LNCaP clone FGC (cell line): ENCODE measurements at regions not wholly inside any gene's neighbourhood (a gene's known extent, or its start where the extent isn't known, plus 50 kb on each side); places are given as distances from the start of the nearest gene placed in this dataset.

Source experiments
- DNase-seq: peaks from one replicate; pipeline ENCODE4 v3.0.0-alpha.2; 2011; ENCODE audit warnings: low read depth
- H3K4me3 ChIP-seq: 2 replicates; pipeline ENCODE4 v1.5.1; 2011; ENCODE audit warnings: mild to moderate bottlenecking, low read depth, low read length, control low read depth
- CTCF ChIP-seq: IDR thresholded peaks from 2 replicates; pipeline ENCODE4 v1.5.1; 2012; ENCODE audit warnings: mild to moderate bottlenecking; ENCODE audit not compliant: control insufficient read depth, insufficient read depth; ENCODE audit errors: extremely low read depth

- TF ChIP-seq CTCF, result no peak
- H3K4me3 ChIP-seq, result no peak overlapping the region
- DNase-seq, result no peak
Measured at GRCh38 chr3:158991146-158991705, 189.4 kb downstream of the MFSD1 start.

GRCh38 chr3:158992463-158992862, 190.6 kb downstream of the MFSD1 start:
- no peak for TF ChIP-seq CTCF

GRCh38 chr3:158994386-158994785, 192.5 kb downstream of the MFSD1 start:
- TF ChIP-seq CTCF, result no peak
- no peak for DNase-seq

More at GRCh38 chr3:158992463-158992862, 190.6 kb downstream of the MFSD1 start:
- H3K4me3 ChIP-seq, result no peak overlapping the region
- DNase-seq, result no peak

GRCh38 chr3:159001711-159002110, 199.9 kb downstream of the MFSD1 start:
- TF ChIP-seq CTCF, result no peak
- no peak for DNase-seq
- H3K4me3 ChIP-seq, result no peak overlapping the region

More at GRCh38 chr3:158994386-158994785, 192.5 kb downstream of the MFSD1 start:
- H3K4me3 ChIP-seq, result no peak overlapping the region

GRCh38 chr3:159005137-159005536, 203.3 kb downstream of the MFSD1 start:
- no peak for DNase-seq
- TF ChIP-seq CTCF, result no peak
- H3K4me3 ChIP-seq, result no peak overlapping the region

GRCh38 chr3:159007331-159007730, 205.5 kb downstream of the MFSD1 start:
- TF ChIP-seq CTCF, result no peak
- H3K4me3 ChIP-seq, result no peak overlapping the region
- DNase-seq, result no peak

GRCh38 chr3:159008401-159008800, 206.5 kb downstream of the MFSD1 start:
- H3K4me3 ChIP-seq, result no peak overlapping the region
- no peak for DNase-seq
- no peak for TF ChIP-seq CTCF
